ENCODE measurements at regions not wholly inside any gene's neighbourhood (a gene's known extent, or its start where the extent isn't known, plus 50 kb on each side); places are given as distances from the start of the nearest gene placed in this dataset.

- H3K4me3 ChIP-seq (ENCODE audit: low read length), result no peak overlapping the region
- no peaks in the 10 kb centered on the region for H3K4me1 ChIP-seq (ENCODE audit: insufficient read depth, low read length)
- H3K9me3 ChIP-seq (ENCODE audit: insufficient read depth, low read depth, low read length), result no peaks in the 10 kb centered on the region
- H3K9ac ChIP-seq (ENCODE audit: low read depth, low read length), result no peak overlapping the region
- H3K27me3 ChIP-seq (ENCODE audit: insufficient read depth, low read length), result no peaks in the 10 kb centered on the region
- no peak overlapping the region for H3K27ac ChIP-seq (ENCODE audit: low read length)
- H3K36me3 ChIP-seq (ENCODE audit: insufficient read depth, low read depth, low read length), result no peaks in the 10 kb centered on the region
These were observed 74.4 kb upstream of the MAP4K4 start for GRCh38 chr2:101623031-101623521.

DNA sequence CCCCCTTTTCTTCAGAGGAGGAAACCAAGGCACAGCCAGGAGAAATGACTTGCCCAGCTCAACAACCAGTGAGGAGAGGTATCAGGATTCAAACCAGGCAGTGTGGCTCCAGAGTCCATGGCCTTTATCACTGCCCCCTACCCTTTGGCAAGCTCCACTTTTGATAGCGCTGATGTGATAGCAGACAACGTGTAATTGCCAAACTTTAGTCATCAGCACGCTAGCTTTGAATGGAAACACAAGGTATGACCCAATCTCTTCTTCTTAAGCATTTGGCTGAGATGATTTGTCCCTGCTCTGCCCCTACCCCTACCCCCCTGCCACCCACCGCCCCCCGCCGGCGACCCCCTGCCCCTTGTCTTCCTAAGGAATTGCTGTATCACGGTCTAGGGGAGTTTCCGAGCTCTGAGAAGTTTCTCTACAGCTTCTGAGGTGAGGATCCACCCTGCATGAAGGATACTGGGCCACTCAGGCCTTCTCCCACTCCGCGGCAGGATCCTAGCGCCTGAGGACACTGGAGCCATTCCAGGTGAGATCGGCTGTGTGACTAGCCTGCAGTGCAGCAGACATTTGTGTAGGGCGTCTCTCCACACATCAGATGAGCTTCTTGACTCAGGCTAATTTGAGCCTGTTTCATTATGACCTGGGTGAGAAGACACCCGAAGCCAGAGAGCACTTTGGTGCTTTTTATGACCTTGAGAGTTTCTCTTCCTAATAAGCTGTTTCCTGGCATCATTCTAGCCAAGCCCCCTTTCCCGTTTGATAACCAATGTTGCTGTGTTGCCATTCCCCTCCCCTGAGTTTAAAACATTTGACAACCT, 75.1 kb upstream of the MAP4K4 start:
- H3K9ac ChIP-seq (ENCODE audit: low read depth, low read length), result no peak overlapping the region

GRCh38 chr2:101619191-101619591, 78.3 kb upstream of the MAP4K4 start:
- no peak overlapping the region for H3K4me3 ChIP-seq (ENCODE audit: low read length)
- no peak overlapping the region for H3K9ac ChIP-seq (ENCODE audit: low read depth, low read length)
- no peaks in the 10 kb centered on the region for H3K36me3 ChIP-seq (ENCODE audit: insufficient read depth, low read depth, low read length)
- H3K4me1 ChIP-seq (ENCODE audit: insufficient read depth, low read length), result 0 out of 2 replicates have a peak, but pooled peaks cover 3% of the 10 kb centered on the region
- H3K9me3 ChIP-seq (ENCODE audit: insufficient read depth, low read depth, low read length), result no peaks in the 10 kb centered on the region
- H3K27ac ChIP-seq (ENCODE audit: low read length), result no peak overlapping the region
- H3K27me3 ChIP-seq (ENCODE audit: insufficient read depth, low read length), result no peaks in the 10 kb centered on the region

More for the DNA sequence above, 75.1 kb upstream of the MAP4K4 start:
- H3K4me1 ChIP-seq (ENCODE audit: insufficient read depth, low read length), result no peaks in the 10 kb centered on the region
- H3K4me3 ChIP-seq (ENCODE audit: low read length), result no peak overlapping the region
- no peak overlapping the region for H3K27ac ChIP-seq (ENCODE audit: low read length)
- H3K9me3 ChIP-seq (ENCODE audit: insufficient read depth, low read depth, low read length), result no peaks in the 10 kb centered on the region
- H3K27me3 ChIP-seq (ENCODE audit: insufficient read depth, low read length), result no peaks in the 10 kb centered on the region
- no peaks in the 10 kb centered on the region for H3K36me3 ChIP-seq (ENCODE audit: insufficient read depth, low read depth, low read length)

DNA sequence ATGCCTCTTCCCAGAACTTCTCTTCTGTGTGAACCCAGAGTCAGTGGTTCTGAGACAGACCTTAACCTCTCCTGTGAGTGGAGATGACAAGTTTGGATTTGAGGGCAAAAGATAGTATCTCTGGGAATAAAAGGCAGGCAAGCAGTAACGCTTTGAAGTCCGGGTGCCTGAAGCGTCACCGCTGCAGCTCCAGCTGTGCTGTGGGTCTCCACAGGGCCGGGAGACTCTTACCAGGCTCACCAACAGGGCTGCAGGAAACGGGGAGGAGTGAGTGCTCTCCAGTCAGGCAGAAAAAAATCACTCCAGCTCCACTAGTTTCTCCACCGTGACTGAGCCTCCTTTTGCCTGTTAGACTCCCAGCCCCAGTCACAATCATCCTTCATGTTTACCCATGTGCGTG, 79.7 kb upstream of the MAP4K4 start:
- Histone ChIP-seq H3K27ac (ENCODE audit: low read length) (no peak overlapping the region), H3K4me3 (ENCODE audit: low read length) (no peak overlapping the region), H3K27me3 (ENCODE audit: insufficient read depth, low read length) (no peaks in the 10 kb centered on the region), H3K36me3 (ENCODE audit: insufficient read depth, low read depth, low read length) (no peaks in the 10 kb centered on the region), H3K9ac (ENCODE audit: low read depth, low read length) (no peak overlapping the region), H3K4me1 (ENCODE audit: insufficient read depth, low read length) (0 out of 2 replicates have a peak, but pooled peaks cover 3% of the 10 kb centered on the region), H3K9me3 (ENCODE audit: insufficient read depth, low read depth, low read length) (no peaks in the 10 kb centered on the region)

DNA sequence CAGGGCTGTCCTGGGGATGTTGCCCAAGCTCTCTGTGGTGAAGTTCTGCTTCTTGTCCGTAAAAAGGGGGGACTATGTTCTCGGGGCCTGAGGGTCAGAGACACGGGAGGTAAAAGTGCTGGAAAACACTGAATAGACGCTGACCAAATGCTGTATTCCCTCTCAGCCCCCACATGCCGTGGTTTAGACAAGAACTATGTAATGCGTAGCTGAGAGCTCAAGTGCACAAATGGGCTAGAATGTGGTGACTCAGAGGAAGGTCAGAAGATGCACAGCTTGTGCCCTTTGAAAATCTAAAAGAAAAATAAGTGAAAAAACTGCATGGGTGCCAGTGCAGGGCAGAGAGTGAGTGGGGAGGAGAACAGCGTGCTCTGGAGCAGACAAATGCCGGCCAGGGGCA, 80.3 kb upstream of the MAP4K4 start:
- H3K27me3 ChIP-seq (ENCODE audit: insufficient read depth, low read length), result no peaks in the 10 kb centered on the region
- H3K4me1 ChIP-seq (ENCODE audit: insufficient read depth, low read length), result 0 out of 2 replicates have a peak, but pooled peaks cover 3% of the 10 kb centered on the region
- H3K9me3 ChIP-seq (ENCODE audit: insufficient read depth, low read depth, low read length), result no peaks in the 10 kb centered on the region
- H3K4me3 ChIP-seq (ENCODE audit: low read length), result no peak overlapping the region
- H3K9ac ChIP-seq (ENCODE audit: low read depth, low read length), result no peak overlapping the region
- no peak overlapping the region for H3K27ac ChIP-seq (ENCODE audit: low read length)
- H3K36me3 ChIP-seq (ENCODE audit: insufficient read depth, low read depth, low read length), result no peaks in the 10 kb centered on the region

DNA sequence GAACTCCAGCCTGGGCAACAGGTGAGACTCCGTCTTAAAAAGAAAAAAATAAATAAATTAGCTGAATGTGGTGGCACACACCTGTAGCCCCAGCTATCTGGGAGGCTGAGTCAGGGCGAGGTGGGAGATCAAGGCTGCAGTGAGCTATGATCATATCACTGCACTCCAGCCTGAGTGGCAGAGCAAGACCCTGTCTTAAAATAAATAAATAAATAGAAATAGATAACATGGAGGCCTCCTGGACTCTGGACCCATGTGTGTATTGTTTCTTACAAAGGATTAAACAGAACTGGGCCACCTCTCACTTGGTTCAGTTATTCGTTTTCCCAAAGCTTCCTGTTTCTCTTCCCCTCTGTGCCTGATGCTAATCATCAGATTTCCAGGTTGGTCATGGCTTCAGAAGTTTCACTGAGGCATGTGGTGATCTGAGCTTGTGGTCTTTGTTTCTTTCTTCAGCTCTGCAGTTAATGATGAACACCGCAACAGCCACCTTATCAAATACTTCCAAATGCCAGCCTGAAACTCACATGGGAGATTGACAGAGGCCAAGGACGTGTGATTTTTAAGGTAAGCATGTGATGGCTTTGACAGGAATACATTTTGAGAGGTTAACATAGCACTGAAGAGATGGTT, 83.3 kb upstream of the MAP4K4 start:
- 0 out of 2 replicates have a peak, but pooled peaks cover 8% of the 10 kb centered on the region for H3K4me1 ChIP-seq (ENCODE audit: insufficient read depth, low read length)
- no peak overlapping the region for H3K27ac ChIP-seq (ENCODE audit: low read length)
- no peaks in the 10 kb centered on the region for H3K36me3 ChIP-seq (ENCODE audit: insufficient read depth, low read depth, low read length)
- no peaks in the 10 kb centered on the region for H3K27me3 ChIP-seq (ENCODE audit: insufficient read depth, low read length)
- no peaks in the 10 kb centered on the region for H3K9me3 ChIP-seq (ENCODE audit: insufficient read depth, low read depth, low read length)
- H3K4me3 ChIP-seq (ENCODE audit: low read length), result no peak overlapping the region
- H3K9ac ChIP-seq (ENCODE audit: low read depth, low read length), result no peak overlapping the region

DNA sequence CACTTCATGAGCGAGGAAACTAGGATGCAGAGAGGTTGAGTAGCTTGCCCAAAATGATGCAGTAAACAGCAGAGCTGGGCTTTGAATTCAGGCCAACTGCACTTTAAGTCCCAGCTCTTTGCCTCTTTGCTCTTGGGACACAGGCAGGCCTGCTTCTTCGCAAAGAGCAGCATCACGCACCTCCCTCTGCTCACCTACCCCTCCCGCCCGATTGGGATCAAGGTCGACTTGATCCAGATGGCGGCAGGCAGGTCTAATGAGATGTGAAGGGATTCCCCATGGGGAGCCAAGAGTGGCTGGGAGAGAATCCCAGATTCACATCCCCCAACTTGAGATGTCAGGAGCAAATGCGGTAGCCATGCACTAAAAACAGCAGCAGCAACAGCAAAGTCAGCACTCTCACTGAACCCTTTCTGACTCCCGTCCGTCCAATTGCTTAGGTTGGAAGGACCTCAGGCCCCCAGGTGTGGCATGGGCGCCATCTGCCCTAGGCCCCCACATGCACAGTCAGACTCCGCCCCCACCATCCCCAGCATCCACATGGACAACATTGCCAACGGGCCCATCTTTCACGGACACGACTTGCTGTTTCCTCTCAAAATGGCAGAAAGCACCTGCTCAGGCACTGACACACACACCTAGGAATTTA, 84.3 kb upstream of the MAP4K4 start:
- no peak overlapping the region for H3K9ac ChIP-seq (ENCODE audit: low read depth, low read length)
- no peaks in the 10 kb centered on the region for H3K9me3 ChIP-seq (ENCODE audit: insufficient read depth, low read depth, low read length)
- H3K4me3 ChIP-seq (ENCODE audit: low read length), result no peak overlapping the region
- no peak overlapping the region for H3K27ac ChIP-seq (ENCODE audit: low read length)
- 0 out of 2 replicates have a peak, but pooled peaks cover 8% of the 10 kb centered on the region for H3K4me1 ChIP-seq (ENCODE audit: insufficient read depth, low read length)
- no peaks in the 10 kb centered on the region for H3K27me3 ChIP-seq (ENCODE audit: insufficient read depth, low read length)
- H3K36me3 ChIP-seq (ENCODE audit: insufficient read depth, low read depth, low read length), result no peaks in the 10 kb centered on the region

GRCh38 chr2:101612019-101612418, 85.5 kb upstream of the MAP4K4 start:
- H3K36me3 ChIP-seq (ENCODE audit: insufficient read depth, low read depth, low read length), result no peaks in the 10 kb centered on the region

GRCh38 chr2:101610750-101611315, 86.7 kb upstream of the MAP4K4 start:
- no peak overlapping the region for H3K9ac ChIP-seq (ENCODE audit: low read depth, low read length)
- 0 out of 2 replicates have a peak, but pooled peaks cover 6% of the 10 kb centered on the region for H3K4me1 ChIP-seq (ENCODE audit: insufficient read depth, low read length)

More at GRCh38 chr2:101612019-101612418, 85.5 kb upstream of the MAP4K4 start:
- Histone ChIP-seq H3K9me3 (ENCODE audit: insufficient read depth, low read depth, low read length) (no peaks in the 10 kb centered on the region), H3K4me1 (ENCODE audit: insufficient read depth, low read length) (0 out of 2 replicates have a peak, but pooled peaks cover 6% of the 10 kb centered on the region), H3K4me3 (ENCODE audit: low read length) (no peak overlapping the region), H3K27me3 (ENCODE audit: insufficient read depth, low read length) (no peaks in the 10 kb centered on the region), H3K9ac (ENCODE audit: low read depth, low read length) (no peak overlapping the region), H3K27ac (ENCODE audit: low read length) (no peak overlapping the region)

GRCh38 chr2:101609433-101609832, 88.1 kb upstream of the MAP4K4 start:
- Histone ChIP-seq H3K27me3 (ENCODE audit: insufficient read depth, low read length) (no peaks in the 10 kb centered on the region), H3K4me1 (ENCODE audit: insufficient read depth, low read length) (0 out of 2 replicates have a peak, but pooled peaks cover 6% of the 10 kb centered on the region), H3K9me3 (ENCODE audit: insufficient read depth, low read depth, low read length) (no peaks in the 10 kb centered on the region), H3K4me3 (ENCODE audit: low read length) (no peak overlapping the region), H3K9ac (ENCODE audit: low read depth, low read length) (no peak overlapping the region), H3K27ac (ENCODE audit: low read length) (no peak overlapping the region), H3K36me3 (ENCODE audit: insufficient read depth, low read depth, low read length) (no peaks in the 10 kb centered on the region)

More at GRCh38 chr2:101610750-101611315, 86.7 kb upstream of the MAP4K4 start:
- H3K27me3 ChIP-seq (ENCODE audit: insufficient read depth, low read length), result no peaks in the 10 kb centered on the region
- no peaks in the 10 kb centered on the region for H3K9me3 ChIP-seq (ENCODE audit: insufficient read depth, low read depth, low read length)
- H3K36me3 ChIP-seq (ENCODE audit: insufficient read depth, low read depth, low read length), result no peaks in the 10 kb centered on the region
- H3K4me3 ChIP-seq (ENCODE audit: low read length), result no peak overlapping the region
- no peak overlapping the region for H3K27ac ChIP-seq (ENCODE audit: low read length)
